MCF 10A (cell line): ENCODE measurements at regions not wholly inside any gene's neighbourhood (a gene's known extent, or its start where the extent isn't known, plus 50 kb on each side); places are given as distances from the start of the nearest gene placed in this dataset.

Source experiments
- BruUV-seq: library from RNA; stranded (reverse); fragments of 400-500 nt; replicated peaks from 2 replicates; lab custom pipeline; 2021; lab: Mats Ljungman, UMichigan
- CTCF ChIA-PET: fragments of 300-600 bp; sonication (Branson Sonifier 250); formaldehyde crosslinking; extraction: SDS; loops from one replicate; lab custom pipeline; 2021; ENCODE audit warnings: antibody characterized with exemption, inconsistent platforms; lab: Yijun Ruan, JAX
- POLR2A ChIA-PET: fragments of 300-600, 350-650 bp; sonication (Branson Sonifier 250); formaldehyde crosslinking; extraction: SDS; loops from one replicate; lab custom pipeline; 2020; ENCODE audit warnings: antibody characterized with exemption, inconsistent platforms; lab: Yijun Ruan, JAX
- DNase-seq: peaks from one replicate; pipeline ENCODE4 v3.0.0-alpha.2; 2018; ENCODE audit not compliant: unreplicated experiment
- H3K27ac Mint-ChIP-seq: one replicate; pipeline ENCODE4 v1.8.0; 2022; ENCODE audit warnings: mild to moderate bottlenecking, low read depth, mixed read lengths; ENCODE audit not compliant: unreplicated experiment
- H3K27me3 Mint-ChIP-seq: one replicate; pipeline ENCODE4 v1.8.0; 2022; ENCODE audit warnings: mixed read lengths; ENCODE audit not compliant: insufficient read depth, unreplicated experiment
- H3K36me3 Mint-ChIP-seq: one replicate; pipeline ENCODE4 v1.8.0; 2022; ENCODE audit warnings: mild to moderate bottlenecking, moderate library complexity, mixed read lengths; ENCODE audit not compliant: insufficient read depth, unreplicated experiment
- H3K4me1 Mint-ChIP-seq: one replicate; pipeline ENCODE4 v1.8.0; 2022; ENCODE audit warnings: mixed read lengths; ENCODE audit not compliant: insufficient read depth, unreplicated experiment
- H3K4me3 Mint-ChIP-seq: one replicate; pipeline ENCODE4 v1.8.0; 2022; ENCODE audit warnings: mild to moderate bottlenecking, moderate library complexity, mixed read lengths; ENCODE audit not compliant: unreplicated experiment
- H3K9me3 Mint-ChIP-seq: one replicate; pipeline ENCODE4 v1.8.0; 2022; ENCODE audit warnings: mixed read lengths; ENCODE audit not compliant: unreplicated experiment
- CTCF ChIP-seq: fragments of 200-600 bp; IDR thresholded peaks from one replicate; pipeline ENCODE4 v1.8.0; 2022; ENCODE audit warnings: antibody characterized with exemption, mild to moderate bottlenecking; ENCODE audit not compliant: unreplicated experiment
- intact Hi-C: fragments of 100-400 bp; cut with micrococcal nuclease; formaldehyde crosslinking; loops from 2 replicates; pipeline ENCODE4 v1.14.1; 2022

GRCh38 chr6:145204301-145204700 lies 531.0 kb downstream of the EPM2A start:
- ChIA-PET CTCF (interaction anchor here (0.7 to 0.9 kb wide), 2 partner anchors 143 to 174 kb away, joined by 3 read pairs; no protein-coding TSS in a partner anchor), POLR2A (no interaction called here)
- H3K27me3 Mint-ChIP-seq = no peaks in the 10 kb centered on the region
- no peaks in the 10 kb centered on the region for H3K4me1 Mint-ChIP-seq
- H3K27ac Mint-ChIP-seq = no peak overlapping the region
- no peak for DNase-seq
- no peaks in the 10 kb centered on the region for H3K9me3 Mint-ChIP-seq
- no peak for TF ChIP-seq CTCF
- intact Hi-C loops = no loop called here
- no TSS peak for BruUV-seq
- H3K4me3 Mint-ChIP-seq = no peak overlapping the region
- H3K36me3 Mint-ChIP-seq = no peaks in the 10 kb centered on the region

- POLR2A ChIA-PET = no interaction called here
- TF ChIP-seq CTCF = no peak
- no peaks in the 10 kb centered on the region for H3K9me3 Mint-ChIP-seq
- H3K36me3 Mint-ChIP-seq = no peaks in the 10 kb centered on the region
- no peaks in the 10 kb centered on the region for H3K27me3 Mint-ChIP-seq
- no peaks in the 10 kb centered on the region for H3K4me1 Mint-ChIP-seq
- no peak overlapping the region for H3K27ac Mint-ChIP-seq
- no TSS peak for BruUV-seq
- CTCF ChIA-PET = interaction anchor here (1.0 to 1.4 kb wide), 2 partner anchors 427 to 621 kb away, joined by 3 to 5 read pairs; no protein-coding TSS in a partner anchor
- DNase-seq = no peak
- intact Hi-C loops = no loop called here
- no peak overlapping the region for H3K4me3 Mint-ChIP-seq
These were observed 528.9 kb downstream of the EPM2A start for GRCh38 chr6:145206247-145206907.

GRCh38 chr6:145208474-145208873 lies 526.8 kb downstream of the EPM2A start:
- no peaks in the 10 kb centered on the region for H3K9me3 Mint-ChIP-seq
- ChIA-PET POLR2A (no interaction called here), CTCF (no interaction called here)
- no peak for TF ChIP-seq CTCF
- no peak overlapping the region for H3K4me3 Mint-ChIP-seq
- no peak for DNase-seq
- no peaks in the 10 kb centered on the region for H3K36me3 Mint-ChIP-seq
- H3K4me1 Mint-ChIP-seq = no peaks in the 10 kb centered on the region
- H3K27me3 Mint-ChIP-seq = no peaks in the 10 kb centered on the region
- intact Hi-C loops = no loop called here
- H3K27ac Mint-ChIP-seq = no peak overlapping the region
- no TSS peak for BruUV-seq

GRCh38 chr6:145209272-145209671 lies 526.0 kb downstream of the EPM2A start:
- Mint-ChIP-seq H3K4me1 (no peaks in the 10 kb centered on the region), H3K36me3 (no peaks in the 10 kb centered on the region), H3K27ac (no peak overlapping the region), H3K4me3 (no peak overlapping the region), H3K9me3 (no peaks in the 10 kb centered on the region), H3K27me3 (no peaks in the 10 kb centered on the region)
- no peak for TF ChIP-seq CTCF
- ChIA-PET POLR2A (interaction anchor here (0.7 kb wide), 1 partner anchor 158 kb away, joined by 3 read pairs; no protein-coding TSS in a partner anchor), CTCF (no interaction called here)
- BruUV-seq = no TSS peak
- no peak for DNase-seq
- intact Hi-C loops = no loop called here
